Fibroblast of skin of abdomen (primary cell): ENCODE measurements at regions not wholly inside any gene's neighbourhood (a gene's known extent, or its start where the extent isn't known, plus 50 kb on each side); places are given as distances from the start of the nearest gene placed in this dataset.

Experiments used
- DNase-seq: peaks from one replicate; pipeline ENCODE4 v3.0.0-alpha.2; 2013

- DNase-seq, result peak; percentile 36
These were observed 282.5 kb downstream of the GADD45G start for GRCh38 chr9:89887286-89887685.

- no peak for DNase-seq
These were observed 283.4 kb downstream of the GADD45G start for GRCh38 chr9:89888233-89888632.

DNA sequence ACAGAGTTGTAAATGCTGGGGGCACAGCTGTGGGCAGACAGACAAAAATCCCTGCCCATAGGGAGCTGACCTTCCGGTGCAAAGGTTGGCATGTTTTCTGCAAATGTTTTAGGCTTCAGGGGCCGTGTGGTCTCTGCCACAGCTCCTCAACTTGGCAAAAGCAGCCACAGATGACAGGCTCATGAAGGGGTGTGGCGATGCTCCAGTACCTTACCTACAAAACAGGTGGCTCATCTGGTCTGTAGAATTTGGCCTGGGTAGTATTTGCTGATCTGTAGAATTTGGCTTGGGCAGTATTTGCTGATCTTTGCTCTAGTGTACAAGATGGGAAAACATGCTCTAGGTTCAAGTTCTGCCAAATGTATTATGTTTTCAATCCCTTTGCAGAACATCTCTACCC lies 283.9 kb downstream of the GADD45G start:
- no peak for DNase-seq

DNA sequence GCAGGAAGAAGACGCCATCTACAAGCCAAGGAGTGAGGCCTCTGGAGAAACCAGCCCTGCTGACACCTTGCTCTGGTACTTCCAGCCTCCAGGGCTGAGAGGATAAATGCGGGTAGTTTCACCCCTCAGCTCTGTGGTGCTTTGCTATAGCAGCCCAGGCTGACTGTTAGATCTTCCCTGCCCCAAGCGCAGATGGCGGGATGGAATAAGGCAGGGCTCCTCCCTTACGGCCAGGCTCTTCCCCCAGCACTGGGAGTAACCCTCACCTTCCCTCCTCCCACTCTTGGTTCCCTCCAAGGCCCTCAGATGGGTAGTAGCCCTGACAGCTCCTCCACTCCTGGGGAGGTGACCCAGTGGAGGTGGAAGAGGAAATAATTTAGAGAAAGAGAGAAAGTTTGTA lies 285.1 kb downstream of the GADD45G start:
- DNase-seq, result no peak

GRCh38 chr9:89890326-89890980 lies 285.6 kb downstream of the GADD45G start:
- no peak for DNase-seq

- no peak for DNase-seq
These were observed 286.4 kb downstream of the GADD45G start for GRCh38 chr9:89891221-89891590.

DNA sequence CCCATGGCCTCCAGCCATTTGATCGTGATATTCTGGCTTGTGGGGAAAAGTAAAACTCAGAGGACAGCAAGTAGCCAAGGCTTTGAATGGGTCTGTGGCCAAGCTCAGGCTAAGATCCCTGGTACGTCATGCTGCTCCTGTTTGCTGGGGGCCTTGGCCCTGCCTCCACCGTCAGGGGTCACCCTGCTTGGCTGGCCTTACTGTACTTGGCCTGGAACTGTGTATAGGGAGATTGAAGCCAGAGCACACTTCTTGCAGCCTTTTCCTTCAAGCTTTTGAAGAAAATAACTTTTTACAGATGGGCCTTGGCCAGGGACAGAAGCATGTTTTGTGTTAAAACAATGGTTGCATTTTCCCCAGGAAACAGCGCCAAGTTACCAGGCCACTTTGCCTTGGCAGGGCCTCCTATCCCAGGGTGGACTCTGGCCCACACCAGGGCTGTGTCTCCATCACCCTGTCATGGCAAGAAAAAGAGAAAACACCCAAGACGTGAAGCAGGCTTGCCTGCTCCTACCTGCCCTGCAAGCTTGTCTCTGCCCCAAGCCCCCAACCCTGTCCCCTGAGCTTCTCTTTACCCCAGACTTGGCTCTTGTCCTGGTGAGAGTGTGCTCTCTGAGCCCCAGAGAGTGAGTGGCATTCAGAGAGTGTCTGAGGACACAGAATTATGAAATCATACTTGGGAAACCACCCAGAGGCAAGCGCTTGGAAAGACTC lies 286.9 kb downstream of the GADD45G start:
- peak; percentile 13 for DNase-seq

- DNase-seq, result no peak
These were observed 288.1 kb downstream of the GADD45G start for GRCh38 chr9:89892920-89893319.

DNA sequence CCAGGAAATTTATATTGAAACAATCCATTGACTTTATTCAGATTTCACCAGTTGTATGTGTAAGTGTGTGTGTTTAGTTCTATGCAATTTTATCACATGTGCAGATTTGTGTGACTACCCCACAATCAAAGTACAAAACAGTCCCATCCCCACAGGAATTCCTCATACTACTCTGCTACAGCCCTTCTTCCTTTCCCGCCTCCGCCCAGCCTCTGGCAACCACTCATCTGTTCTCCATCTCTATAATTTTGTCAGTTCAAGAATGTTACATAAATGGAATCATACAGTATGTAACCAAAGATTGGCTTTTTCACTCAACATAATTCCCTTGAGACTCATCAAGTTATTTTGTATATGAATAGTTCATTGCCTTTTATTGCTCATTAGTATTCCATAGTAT lies 289.1 kb downstream of the GADD45G start:
- peak; percentile 21 for DNase-seq

DNA sequence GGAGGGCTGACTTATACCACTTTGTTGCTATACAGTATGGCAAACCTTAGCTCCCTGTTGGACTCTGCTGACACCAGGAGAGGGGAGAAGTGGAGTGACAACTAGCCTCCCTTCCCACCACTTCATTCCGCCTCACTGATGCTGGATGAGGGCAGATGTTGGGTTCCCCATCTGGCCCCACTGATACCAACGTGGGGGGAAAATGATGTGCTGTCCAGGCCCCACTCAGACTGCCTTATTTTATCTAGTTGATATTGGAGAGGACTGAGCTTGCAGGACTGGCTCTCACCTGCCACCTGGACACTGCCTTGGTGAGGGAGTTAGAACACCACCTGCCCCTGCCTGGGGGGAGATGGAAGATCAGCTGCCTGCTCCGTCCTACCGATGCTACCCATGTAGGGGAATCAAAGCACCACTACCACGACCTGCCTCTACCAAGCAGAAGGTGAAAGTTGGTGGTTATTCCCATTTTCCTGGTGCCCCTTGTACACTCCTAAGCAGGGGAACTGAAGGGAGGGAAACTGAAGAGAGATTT lies 292.1 kb downstream of the GADD45G start:
- DNase-seq, result no peak

DNA sequence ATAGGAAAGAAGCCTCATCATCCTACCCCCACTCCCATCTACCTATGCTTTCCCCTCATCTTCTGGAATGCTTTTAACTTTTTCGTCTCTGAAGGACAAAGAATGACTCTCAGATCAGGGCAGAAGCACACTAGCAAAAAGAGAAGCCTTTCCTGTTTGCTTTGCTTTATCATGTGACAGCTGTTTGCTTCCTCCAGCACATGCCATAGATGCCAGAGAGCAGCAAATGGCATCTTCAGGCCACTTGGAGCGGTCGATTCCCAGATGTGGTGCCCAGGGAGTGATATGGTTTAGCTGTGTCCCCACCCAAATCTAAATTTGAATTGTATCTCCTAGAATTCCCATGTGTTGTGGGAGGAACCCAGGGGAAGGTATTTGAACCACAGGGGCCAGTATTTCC lies 294.8 kb downstream of the GADD45G start:
- no peak for DNase-seq

DNA sequence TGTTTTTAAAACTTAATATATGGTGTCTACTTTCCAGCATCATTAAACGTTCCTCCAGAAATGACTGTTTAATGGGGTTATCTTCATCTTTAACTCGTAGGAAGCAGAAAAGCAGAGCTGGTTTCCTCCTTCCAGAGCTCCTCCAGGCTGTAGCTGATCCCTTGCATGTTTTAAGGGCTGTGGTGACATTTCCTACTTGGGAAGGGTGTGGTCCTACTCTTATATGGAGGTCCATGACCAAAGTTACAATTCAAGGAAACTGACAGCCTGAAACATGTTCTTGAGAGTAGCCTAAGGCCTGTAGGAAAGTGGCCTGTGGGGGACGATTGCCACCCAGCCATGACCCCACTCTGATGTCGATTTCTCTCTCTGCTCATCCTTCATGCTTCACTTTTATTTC lies 297.1 kb downstream of the GADD45G start:
- no peak for DNase-seq

DNA sequence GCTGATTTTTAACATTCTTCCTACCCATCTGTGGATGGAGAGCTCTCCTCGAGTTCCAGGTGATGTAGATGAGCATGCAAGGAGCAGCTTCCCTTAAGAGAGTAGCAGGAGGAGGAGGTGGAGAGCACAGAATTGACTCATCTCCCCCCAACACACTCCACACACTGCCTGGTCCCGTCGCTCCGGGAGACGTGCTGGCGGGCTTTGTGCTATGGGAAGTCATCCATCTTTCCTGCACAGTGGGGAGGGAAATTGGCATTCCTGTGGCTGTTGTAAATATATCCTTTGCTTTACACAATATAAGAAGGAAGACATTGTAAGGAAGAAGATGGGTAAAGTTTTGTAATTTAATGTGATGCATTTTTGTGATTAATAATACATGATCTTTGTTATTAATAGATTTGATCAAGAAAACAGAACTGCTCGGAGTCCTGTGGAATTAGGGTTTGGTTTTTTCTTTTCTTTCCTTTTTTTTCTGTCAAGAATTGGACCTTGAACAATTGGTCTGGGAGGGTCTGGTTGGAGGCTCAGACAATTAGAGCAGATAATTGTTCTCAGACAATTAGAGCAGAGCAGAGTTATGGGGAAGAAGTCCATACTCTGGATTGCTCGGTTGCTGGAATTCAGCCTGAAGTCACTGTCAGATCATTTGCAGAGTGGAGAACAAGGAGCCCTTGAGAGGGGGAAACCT lies 297.8 kb downstream of the GADD45G start:
- DNase-seq, result peak; percentile 97

DNA sequence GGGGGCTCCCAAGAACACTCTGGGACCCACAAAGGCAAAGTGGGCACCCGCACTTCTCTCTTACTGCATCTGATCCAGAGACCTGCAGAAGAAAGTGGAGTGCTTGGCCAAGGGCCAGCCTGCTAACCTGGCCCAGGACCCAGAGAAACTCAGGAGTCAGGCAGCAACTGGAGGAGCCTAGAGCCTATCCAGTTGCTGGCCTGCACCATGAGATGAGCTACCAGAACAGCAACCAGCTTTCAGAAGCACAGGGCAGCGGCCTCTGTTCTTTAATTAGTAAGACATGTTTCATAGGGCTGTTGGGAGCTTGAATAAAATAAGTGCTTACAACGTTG lies 298.3 kb downstream of the GADD45G start:
- no peak for DNase-seq

DNA sequence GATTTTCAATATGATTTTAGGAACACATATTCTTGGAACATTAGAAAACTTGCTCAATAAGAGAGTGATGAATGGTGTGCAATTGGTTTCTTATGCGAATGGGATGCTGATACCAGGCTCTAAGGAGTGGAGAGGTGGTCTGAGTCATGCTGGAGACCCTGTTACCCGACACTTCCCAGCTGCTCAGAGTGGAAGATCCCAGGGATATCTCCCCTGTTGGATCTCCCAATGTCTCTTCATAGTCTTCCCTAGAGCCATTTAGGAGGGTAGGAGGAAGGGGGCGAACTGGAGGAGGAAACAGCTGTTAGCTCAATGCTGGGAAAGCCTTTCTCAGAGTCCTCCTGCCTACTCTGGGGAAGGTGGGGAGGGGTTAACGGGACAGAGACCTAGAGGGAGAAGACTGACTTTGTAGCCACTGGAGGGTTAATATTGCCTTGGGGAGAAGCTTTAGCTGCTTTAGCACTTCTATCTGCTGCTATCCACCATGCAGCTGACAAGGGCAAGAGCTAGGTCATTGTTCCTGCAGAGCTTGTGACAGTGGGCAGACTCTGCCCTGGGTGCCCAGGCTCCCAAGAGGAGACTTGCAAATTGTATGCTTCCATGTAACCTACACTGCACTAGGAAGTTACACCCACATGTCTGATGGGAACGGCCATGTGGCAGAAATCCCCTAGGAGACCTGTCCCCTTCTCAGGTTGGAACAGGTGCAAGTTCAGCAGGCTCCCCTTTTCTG lies 301.0 kb downstream of the GADD45G start:
- peak; percentile 55 for DNase-seq

GRCh38 chr9:89911721-89912604 lies 307.2 kb downstream of the GADD45G start:
- DNase-seq, result peak; percentile 57

GRCh38 chr9:89912605-89912953 lies 307.8 kb downstream of the GADD45G start:
- DNase-seq, result no peak

DNA sequence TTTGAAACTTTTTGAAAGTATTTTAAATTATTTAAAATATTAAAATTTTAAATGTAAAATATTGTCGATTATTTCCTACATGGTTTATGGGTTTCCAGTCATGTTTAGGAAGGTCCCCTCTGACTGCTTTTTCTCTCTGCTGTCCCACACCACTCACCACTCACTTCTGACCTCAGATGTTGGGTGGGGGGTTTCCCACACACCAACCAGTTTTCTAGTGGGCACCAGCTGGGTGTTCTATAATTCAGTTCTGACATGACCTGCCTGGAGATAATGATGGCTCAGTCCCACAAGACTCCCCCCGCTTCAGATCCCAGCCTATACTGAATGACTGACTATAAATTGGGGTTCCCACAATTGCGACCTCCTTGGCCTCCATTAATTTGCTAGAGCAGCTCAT lies 310.4 kb downstream of the GADD45G start:
- DNase-seq, result no peak

GRCh38 chr9:89916001-89916597 lies 311.3 kb downstream of the GADD45G start:
- no peak for DNase-seq

DNA sequence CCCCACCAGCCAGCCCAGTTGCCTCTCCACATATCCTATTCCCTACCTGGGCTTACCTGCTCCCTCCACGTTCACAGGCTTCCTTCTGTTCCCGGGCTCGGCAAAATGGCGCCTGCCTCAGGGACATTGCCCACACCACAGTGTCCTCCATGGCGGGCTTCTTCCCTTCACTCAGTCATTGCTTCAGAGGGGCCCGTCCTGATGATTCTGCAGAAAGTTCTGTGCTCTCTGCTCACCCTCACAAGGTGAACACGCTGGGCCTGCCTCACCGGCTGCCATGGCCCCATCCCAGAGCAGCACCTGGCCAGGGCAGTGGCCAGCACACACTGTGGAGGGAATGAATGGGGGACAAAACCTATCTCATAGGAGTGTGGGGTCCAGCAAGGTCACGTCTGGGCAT lies 313.0 kb downstream of the GADD45G start:
- no peak for DNase-seq

GRCh38 chr9:89919171-89919681 lies 314.4 kb downstream of the GADD45G start:
- no peak for DNase-seq

- DNase-seq, result no peak
These were observed 315.3 kb downstream of the GADD45G start for GRCh38 chr9:89920131-89920530.
